ENCODE measurements at regions not wholly inside any gene's neighbourhood (a gene's known extent, or its start where the extent isn't known, plus 50 kb on each side); places are given as distances from the start of the nearest gene placed in this dataset.
A peak's percentile ranks its signal among the peaks of the same experiment; 100 is the strongest.

GRCh38 chr21:15132781-15133180, 68.0 kb upstream of the NRIP1 start:
- H3K9me3 Mint-ChIP-seq, result no peaks in the 10 kb centered on the region
- DNase-seq (no peak), ATAC-seq (ENCODE audit: low read depth) (no peak)
- no peak for TF ChIP-seq CTCF (IDR thresholded peaks at IDR 0.05)
- peaks cover 4% of the 10 kb centered on the region for H3K27me3 Mint-ChIP-seq
- no peaks in the 10 kb centered on the region for H3K36me3 Mint-ChIP-seq (ENCODE audit: low read depth)
- ChIA-PET POLR2A (interaction anchor here (0.8 to 1.0 kb wide), 2 partner anchors 27 to 81 kb away, joined by 3 to 4 read pairs; no protein-coding TSS in a partner anchor), CTCF (no interaction called here)
- no peak overlapping the region for H3K27ac Mint-ChIP-seq
- H3K4me3 Mint-ChIP-seq, result no peak overlapping the region
- peaks cover 30% of the 10 kb centered on the region for H3K4me1 Mint-ChIP-seq
- intact Hi-C loops (cut with micrococcal nuclease), result no loop called here

GRCh38 chr21:15134701-15135470, 70.1 kb upstream of the NRIP1 start:
- H3K36me3 Mint-ChIP-seq (ENCODE audit: low read depth), result no peaks in the 10 kb centered on the region
- no peak overlapping the region for H3K4me3 Mint-ChIP-seq
- TF ChIP-seq CTCF (IDR thresholded peaks at IDR 0.05), result no peak
- ATAC-seq (ENCODE audit: low read depth) (peak; percentile 34), DNase-seq (no peak)
- CTCF ChIA-PET, result no interaction called here
- H3K9me3 Mint-ChIP-seq, result no peaks in the 10 kb centered on the region
- H3K4me1 Mint-ChIP-seq, result peaks cover 11% of the 10 kb centered on the region
- peaks cover 22% of the 10 kb centered on the region for H3K27me3 Mint-ChIP-seq
- POLR2A ChIA-PET, result no interaction called here
- intact Hi-C loops (cut with micrococcal nuclease), result no loop called here
- H3K27ac Mint-ChIP-seq, result no peak overlapping the region

- CTCF ChIA-PET, result no interaction called here
- peaks cover 11% of the 10 kb centered on the region for H3K4me1 Mint-ChIP-seq
- DNase-seq (no peak), ATAC-seq (ENCODE audit: low read depth) (no peak)
- POLR2A ChIA-PET, result no interaction called here
- no peak overlapping the region for H3K27ac Mint-ChIP-seq
- peaks cover 26% of the 10 kb centered on the region for H3K27me3 Mint-ChIP-seq
- TF ChIP-seq CTCF (IDR thresholded peaks at IDR 0.05), result no peak
- no peaks in the 10 kb centered on the region for H3K36me3 Mint-ChIP-seq (ENCODE audit: low read depth)
- intact Hi-C loops (cut with micrococcal nuclease), result no loop called here
- H3K9me3 Mint-ChIP-seq, result no peaks in the 10 kb centered on the region
- no peak overlapping the region for H3K4me3 Mint-ChIP-seq
Observed at GRCh38 chr21:15135867-15136629, 71.2 kb upstream of the NRIP1 start.

- intact Hi-C loops (cut with micrococcal nuclease), result no loop called here
- H3K4me3 Mint-ChIP-seq, result no peak overlapping the region
- ChIA-PET POLR2A (no interaction called here), CTCF (no interaction called here)
- ATAC-seq (ENCODE audit: low read depth) (no peak), DNase-seq (no peak)
- H3K4me1 Mint-ChIP-seq, result peaks cover 9% of the 10 kb centered on the region
- no peaks in the 10 kb centered on the region for H3K9me3 Mint-ChIP-seq
- H3K27me3 Mint-ChIP-seq, result peaks cover 24% of the 10 kb centered on the region
- TF ChIP-seq CTCF (IDR thresholded peaks at IDR 0.05), result no peak
- no peak overlapping the region for H3K27ac Mint-ChIP-seq
- H3K36me3 Mint-ChIP-seq (ENCODE audit: low read depth), result no peaks in the 10 kb centered on the region
Observed at GRCh38 chr21:15138490-15138889, 73.7 kb upstream of the NRIP1 start.

GRCh38 chr21:15139898-15140297, 75.1 kb upstream of the NRIP1 start:
- peaks cover 2% of the 10 kb centered on the region for H3K4me1 Mint-ChIP-seq
- intact Hi-C loops (cut with micrococcal nuclease), result no loop called here
- no peak overlapping the region for H3K27ac Mint-ChIP-seq
- TF ChIP-seq CTCF (IDR thresholded peaks at IDR 0.05), result no peak
- DNase-seq (no peak), ATAC-seq (ENCODE audit: low read depth) (no peak)
- ChIA-PET CTCF (interaction anchor here (0.6 kb wide), 1 partner anchor 343 kb away, joined by 3 read pairs; no protein-coding TSS in a partner anchor), POLR2A (no interaction called here)
- H3K4me3 Mint-ChIP-seq, result no peak overlapping the region
- peaks cover 24% of the 10 kb centered on the region for H3K27me3 Mint-ChIP-seq
- no peaks in the 10 kb centered on the region for H3K9me3 Mint-ChIP-seq
- H3K36me3 Mint-ChIP-seq (ENCODE audit: low read depth), result no peaks in the 10 kb centered on the region

All from activated B cell treated with CpG ODN at 0.5 μM for 24 hours (primary cell).